ENCODE measurements at regions not wholly inside any gene's neighbourhood (a gene's known extent, or its start where the extent isn't known, plus 50 kb on each side); places are given as distances from the start of the nearest gene placed in this dataset.

DNA sequence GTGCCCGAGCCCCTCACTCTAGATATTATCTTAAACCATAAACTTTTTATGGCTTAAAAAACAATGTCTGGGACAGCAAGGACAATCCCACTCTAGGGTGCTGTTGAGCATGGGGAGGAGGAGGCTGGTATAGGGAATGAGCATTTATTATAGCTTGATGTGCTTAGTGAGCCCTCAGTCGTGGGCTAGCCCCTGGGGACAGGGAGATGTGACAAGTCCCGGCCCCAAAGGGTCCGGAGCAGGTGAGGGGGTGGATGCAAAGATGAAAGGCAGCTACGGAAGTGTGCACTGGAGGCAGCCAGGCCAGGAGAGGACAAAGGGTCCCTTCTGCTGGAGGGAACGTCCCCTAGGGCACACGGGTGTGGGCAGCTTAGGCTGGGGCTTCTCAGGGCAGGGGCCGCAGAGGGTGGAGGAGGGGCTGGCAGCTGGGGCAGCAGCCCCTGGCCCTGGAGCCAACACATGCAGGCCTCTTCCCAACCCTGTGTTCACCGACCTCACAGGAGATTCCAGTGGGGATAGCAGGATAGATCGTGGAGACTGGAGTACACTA lies 106.3 kb upstream of the GPC1 start:
- TF ChIP-seq, protein P1, sequence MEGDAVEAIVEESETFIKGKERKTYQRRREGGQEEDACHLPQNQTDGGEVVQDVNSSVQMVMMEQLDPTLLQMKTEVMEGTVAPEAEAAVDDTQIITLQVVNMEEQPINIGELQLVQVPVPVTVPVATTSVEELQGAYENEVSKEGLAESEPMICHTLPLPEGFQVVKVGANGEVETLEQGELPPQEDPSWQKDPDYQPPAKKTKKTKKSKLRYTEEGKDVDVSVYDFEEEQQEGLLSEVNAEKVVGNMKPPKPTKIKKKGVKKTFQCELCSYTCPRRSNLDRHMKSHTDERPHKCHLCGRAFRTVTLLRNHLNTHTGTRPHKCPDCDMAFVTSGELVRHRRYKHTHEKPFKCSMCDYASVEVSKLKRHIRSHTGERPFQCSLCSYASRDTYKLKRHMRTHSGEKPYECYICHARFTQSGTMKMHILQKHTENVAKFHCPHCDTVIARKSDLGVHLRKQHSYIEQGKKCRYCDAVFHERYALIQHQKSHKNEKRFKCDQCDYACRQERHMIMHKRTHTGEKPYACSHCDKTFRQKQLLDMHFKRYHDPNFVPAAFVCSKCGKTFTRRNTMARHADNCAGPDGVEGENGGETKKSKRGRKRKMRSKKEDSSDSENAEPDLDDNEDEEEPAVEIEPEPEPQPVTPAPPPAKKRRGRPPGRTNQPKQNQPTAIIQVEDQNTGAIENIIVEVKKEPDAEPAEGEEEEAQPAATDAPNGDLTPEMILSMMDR (IDR thresholded peaks at IDR 0.05; ENCODE audit: borderline replicate concordance, extremely low read depth, low read length, poor library complexity, severe bottlenecking): no peak
- no peak for TF ChIP-seq EZH2 (IDR thresholded peaks at IDR 0.05; ENCODE audit: borderline replicate concordance, low read depth, low read length, severe bottlenecking)
